HG03139 (cell line): ENCODE measurements at regions not wholly inside any gene's neighbourhood (a gene's known extent, or its start where the extent isn't known, plus 50 kb on each side); places are given as distances from the start of the nearest gene placed in this dataset.
"Not testable (repeated sequence)": the region's sequence is repeated elsewhere in the genome, so short reads cannot be mapped to it uniquely, and the experiment has no call there.

Experiments
- ATAC-seq: cut with Tn5 transposase; IDR thresholded peaks from one replicate; pipeline ENCODE4 v1.9.1; 2021; ENCODE audit not compliant: unreplicated experiment

DNA sequence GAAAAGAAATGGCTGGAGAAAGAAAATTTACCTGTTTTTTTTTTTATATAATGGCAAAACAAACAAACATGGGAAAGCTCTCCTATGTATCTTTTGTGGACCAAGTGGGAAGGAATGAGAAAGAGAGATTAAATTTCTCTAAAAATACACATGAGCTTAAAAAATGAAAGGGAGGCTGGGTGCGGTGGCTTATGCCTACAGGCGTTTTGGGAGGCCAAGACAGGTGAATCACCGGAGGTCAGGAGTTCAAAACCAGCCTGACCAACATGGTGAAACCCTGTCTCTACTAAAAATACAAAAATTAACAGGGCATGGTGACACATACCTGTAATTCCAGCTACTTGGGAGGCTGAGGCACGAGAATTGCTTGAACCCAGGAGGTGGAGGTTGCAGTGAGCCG lies 388.0 kb downstream of the TFAP2B start:
- not testable (repeated sequence) for ATAC-seq

GRCh38 chr6:51209651-51210050 lies 391.0 kb downstream of the TFAP2B start:
- no peak for ATAC-seq

DNA sequence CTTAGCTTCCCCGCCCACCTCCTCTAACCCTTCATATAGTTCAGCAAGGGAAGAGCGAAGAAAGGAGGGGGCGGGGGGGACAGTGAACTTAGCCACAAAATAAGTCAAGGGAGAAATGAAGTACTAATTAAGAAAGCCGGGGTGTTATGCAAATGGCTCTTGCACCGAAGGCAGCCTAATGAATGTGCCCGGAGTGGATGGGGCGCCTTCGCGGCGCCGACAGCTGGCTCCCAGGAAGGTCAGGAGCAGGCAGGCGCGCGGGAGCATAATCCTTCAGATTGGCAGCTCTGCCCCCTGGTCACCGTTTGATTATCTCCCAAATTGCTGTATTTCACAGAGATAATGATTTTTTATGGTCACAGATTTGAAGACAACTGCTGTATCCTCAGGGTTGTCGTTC lies 395.1 kb downstream of the TFAP2B start:
- no peak for ATAC-seq

DNA sequence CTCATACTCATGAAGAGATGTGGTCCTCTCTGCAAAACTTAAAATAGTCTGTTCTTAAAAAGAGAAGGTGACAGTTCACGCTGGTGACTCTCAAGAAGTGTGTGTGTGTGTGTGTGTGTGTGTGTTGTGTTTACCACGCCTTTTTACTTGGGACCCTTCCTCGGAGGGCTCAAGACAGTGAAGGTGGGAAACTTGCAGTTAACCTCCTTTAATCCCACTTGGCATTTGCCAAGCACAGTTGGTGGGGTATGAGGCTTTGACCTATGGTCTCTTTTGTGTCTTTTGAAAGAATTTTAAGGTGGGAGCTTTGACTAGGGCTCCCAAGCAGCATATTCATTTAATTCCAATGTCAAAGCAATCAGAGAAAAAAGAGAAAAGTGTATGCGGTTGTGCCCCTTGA lies 395.8 kb downstream of the TFAP2B start:
- no peak for ATAC-seq

DNA sequence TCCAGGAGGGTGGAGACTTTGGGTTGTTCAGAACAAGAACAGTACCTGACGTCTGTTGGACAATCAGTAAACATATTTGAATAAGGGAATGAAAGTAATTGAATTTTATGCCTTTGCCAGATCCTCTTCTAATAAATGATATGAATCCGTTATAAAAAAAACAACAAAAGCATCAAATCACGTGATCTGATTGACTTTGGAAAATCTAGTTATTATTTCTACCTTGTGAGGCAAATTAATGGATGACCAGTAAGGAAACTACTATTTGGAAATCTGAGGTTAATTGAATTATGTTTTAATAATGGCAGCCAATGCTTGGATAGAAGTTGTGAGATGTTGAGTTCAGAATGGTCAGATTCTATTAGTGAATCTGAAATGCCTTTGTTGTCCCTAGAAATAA lies 399.5 kb downstream of the TFAP2B start:
- ATAC-seq = no peak

DNA sequence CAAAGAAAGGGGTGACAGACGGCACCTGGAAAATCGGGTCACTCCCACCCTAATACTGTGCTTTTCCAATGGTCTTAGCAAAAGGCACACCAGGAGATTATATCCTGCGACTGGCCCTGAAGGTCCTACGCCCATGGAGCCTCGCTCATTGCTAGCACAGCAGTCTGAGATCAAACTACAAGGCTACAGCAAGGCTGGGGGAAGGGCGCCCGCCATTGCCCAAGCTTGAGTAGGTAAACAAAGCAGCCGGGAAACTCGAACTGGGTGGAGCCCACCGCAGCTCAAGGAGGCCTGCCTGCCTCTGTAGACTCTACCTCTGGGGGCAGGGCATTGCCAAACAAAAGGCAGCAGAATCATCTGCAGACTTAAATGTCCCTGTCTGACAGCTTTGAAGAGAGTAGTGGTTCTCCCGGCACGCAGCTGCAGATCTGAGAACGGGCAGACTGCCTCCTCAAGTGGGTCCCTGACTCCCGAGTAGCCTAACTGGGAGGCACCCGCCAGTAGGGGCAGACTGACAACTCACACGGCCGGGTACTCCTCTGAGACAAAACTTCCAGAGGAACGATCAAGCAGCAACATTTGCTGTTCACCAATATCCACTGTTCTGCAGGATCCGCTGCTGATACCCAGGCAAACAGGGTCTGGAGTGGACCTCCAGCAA lies 406.0 kb downstream of the TFAP2B start:
- ATAC-seq = not testable (repeated sequence)

- no peak for ATAC-seq
Observed at GRCh38 chr6:51241376-51241775, 422.7 kb downstream of the TFAP2B start.

- ATAC-seq = no peak
Observed at GRCh38 chr6:51249798-51250197, 431.1 kb downstream of the TFAP2B start.

GRCh38 chr6:51250317-51250716 lies 431.6 kb downstream of the TFAP2B start:
- ATAC-seq = no peak

GRCh38 chr6:51257938-51258337 lies 439.3 kb downstream of the TFAP2B start:
- ATAC-seq = no peak

- no peak for ATAC-seq
Observed at GRCh38 chr6:51260003-51260402, 441.3 kb downstream of the TFAP2B start.

- ATAC-seq = no peak
Observed at GRCh38 chr6:51261691-51262090, 443.0 kb downstream of the TFAP2B start.

DNA sequence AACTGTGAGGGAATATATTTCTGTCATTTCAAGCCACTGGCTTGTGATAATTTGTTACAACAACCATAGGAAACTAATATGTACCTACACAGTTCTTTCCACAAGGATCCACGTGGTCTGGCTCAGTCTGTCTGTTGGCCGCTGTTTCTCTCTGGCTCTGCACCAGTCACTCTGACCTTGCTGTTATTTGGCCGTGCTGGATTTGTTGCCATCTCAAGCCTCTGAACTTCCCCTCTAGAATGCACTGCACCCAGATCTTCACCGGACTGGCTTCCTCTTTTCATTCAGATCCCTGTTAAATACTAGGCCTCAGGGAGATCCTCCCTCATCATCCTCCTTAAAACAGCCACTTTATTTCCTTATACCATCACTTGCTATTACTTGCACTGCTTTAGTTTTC lies 446.8 kb downstream of the TFAP2B start:
- no peak for ATAC-seq

DNA sequence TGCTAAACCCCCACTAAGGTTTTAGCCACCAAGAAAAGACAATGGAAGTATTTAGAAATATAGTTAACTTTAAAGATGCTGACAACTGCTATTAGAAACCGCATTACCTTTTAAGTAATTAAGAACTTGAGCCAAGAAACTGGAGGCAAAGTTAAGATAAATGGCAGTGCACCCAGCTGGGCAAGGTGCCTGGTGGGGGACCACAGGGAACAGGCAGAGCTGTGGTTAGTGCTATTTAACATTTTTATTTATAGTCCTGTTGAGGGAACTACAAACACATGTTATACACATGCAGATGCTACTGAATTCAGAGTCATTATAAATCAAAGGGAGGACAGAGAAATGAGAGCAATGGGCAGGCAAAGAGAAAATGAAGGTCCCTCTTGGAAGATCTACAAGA lies 447.9 kb downstream of the TFAP2B start:
- ATAC-seq = no peak

- ATAC-seq = no peak
Observed at GRCh38 chr6:51268666-51269065, 450.0 kb downstream of the TFAP2B start.

- no peak for ATAC-seq
Observed at GRCh38 chr6:51269876-51270275, 451.2 kb downstream of the TFAP2B start.

GRCh38 chr6:51271615-51272014 lies 452.9 kb downstream of the TFAP2B start:
- no peak for ATAC-seq

DNA sequence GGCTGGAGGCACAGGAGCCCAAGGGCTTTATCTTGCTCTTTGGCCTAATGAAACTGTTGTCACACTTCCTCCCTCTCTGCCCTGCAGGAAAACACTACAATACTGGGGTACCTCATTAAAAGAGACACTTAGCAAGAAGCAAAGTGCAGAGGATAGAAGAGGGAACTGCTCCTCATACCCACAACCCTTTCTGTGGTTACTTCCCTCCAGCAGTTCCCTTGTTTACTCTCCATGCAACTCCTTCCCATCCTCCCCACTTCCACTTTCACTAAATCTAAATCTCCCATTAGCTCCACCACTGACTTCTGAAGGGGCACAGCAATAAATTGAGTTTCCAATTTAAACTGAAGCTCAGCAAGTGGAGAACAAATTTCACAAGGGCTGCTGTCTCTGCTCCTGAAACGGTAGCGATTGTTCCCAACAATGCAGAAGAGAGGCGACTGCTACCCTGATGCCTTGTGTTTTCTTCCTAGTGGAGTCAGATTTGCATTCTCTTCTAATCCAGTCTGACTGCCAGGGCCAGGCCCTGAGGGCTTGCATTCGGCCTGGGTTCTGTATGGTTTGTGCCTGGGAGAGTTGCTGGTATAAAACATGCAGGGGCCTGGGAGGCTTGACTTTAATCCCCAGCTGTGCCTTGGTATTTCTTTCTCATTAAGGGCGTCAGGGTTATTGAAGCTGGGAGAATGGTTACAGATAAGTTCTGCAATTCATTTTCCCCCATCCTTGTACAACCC lies 454.7 kb downstream of the TFAP2B start:
- ATAC-seq = no peak

DNA sequence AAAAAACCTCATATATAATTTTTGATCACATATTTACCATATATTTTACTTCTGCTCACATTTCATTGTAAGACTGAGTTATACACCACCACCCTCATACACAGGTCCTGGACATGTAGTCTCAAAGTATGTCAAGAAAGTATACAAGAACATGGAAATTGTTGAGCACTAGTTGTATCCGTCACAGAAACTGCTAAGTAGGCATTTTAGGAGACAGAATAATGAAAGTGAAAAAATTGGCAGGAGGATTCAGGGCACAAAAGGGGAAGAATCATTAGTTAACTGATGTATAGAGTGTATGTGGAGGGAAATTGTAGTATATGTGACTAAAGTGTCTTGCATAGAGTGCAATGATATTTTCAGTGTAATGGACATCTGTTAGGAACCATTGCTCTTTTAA lies 458.8 kb downstream of the TFAP2B start:
- no peak for ATAC-seq

DNA sequence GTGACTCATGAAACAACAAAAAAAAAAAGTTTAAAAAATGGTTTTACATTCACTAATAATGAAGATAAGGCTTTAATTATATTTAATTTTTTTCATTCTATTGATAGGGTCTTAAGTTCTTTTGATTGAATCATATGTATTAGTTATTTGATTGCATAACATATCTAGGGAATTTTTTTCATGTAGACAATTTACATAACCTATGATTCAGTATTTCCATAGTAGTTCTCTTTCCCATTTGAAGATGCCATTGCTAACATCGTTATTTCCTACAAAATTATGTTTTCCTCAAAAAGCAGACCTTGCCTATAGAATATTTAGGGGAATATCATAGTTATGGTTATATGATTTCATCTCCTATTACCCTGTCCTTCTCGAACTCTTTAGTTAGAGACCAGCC lies 463.4 kb downstream of the TFAP2B start:
- ATAC-seq = no peak

DNA sequence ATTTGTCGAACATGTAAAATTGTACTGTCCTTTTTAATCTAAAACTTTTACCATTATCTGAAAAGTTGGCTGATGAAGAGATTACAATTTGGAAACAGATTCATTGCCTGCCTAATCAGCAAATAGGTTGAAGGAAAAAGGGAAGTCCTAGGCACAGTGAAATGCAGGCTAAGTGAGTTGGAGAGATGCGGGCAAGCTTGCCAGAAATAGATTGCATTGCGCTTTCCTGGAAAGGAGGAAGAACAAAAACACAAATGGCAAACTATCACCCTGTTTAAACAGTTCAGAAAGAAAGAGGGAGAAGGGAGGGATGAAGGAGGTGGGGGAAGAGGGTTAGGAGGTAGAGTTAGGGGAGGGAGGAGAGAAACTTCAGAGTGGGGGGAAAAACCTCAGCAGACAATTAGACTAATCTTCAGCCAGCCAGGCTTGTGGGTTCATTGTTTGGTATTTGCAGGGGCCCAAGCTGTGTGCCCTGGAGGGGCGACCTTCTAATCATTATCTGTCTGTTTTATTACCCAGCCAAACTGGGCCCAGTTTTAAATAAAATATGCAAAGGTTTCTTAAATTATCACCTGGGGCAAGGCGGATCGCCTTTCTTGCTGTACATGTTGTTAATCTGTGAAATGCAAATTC lies 465.2 kb downstream of the TFAP2B start:
- no peak for ATAC-seq

- no peak for ATAC-seq
Observed at GRCh38 chr6:51285876-51286275, 467.2 kb downstream of the TFAP2B start.
